AG04449 (cell line): ENCODE measurements at regions not wholly inside any gene's neighbourhood (a gene's known extent, or its start where the extent isn't known, plus 50 kb on each side); places are given as distances from the start of the nearest gene placed in this dataset.

Experiments
- CTCF ChIA-PET: fragments of 350-600 bp; formaldehyde crosslinking; extraction: SDS; loops from one replicate; lab custom pipeline; 2021; ENCODE audit warnings: antibody characterized with exemption; lab: Yijun Ruan, JAX
- POLR2A ChIA-PET: fragments of 400-600, 350-600 bp; formaldehyde crosslinking; extraction: SDS; loops from one replicate; lab custom pipeline; 2020; ENCODE audit warnings: antibody characterized with exemption, inconsistent platforms; lab: Yijun Ruan, JAX
- DNase-seq: peaks from one replicate; pipeline ENCODE4 v3.0.0-alpha.2; 2010; ENCODE audit warnings: low read depth, low spot score
- H3K4me3 ChIP-seq: 2 replicates; pipeline ENCODE4 v1.5.1; 2011; ENCODE audit warnings: low read depth, mild to moderate bottlenecking, control low read depth, low read length
- TF ChIP-seq, protein P1 (sequence below): IDR thresholded peaks from one replicate; pipeline ENCODE4 v1.5.1; 2011; ENCODE audit warnings: mild to moderate bottlenecking, moderate library complexity, low read length, control low read depth, inconsistent platforms; ENCODE audit not compliant: insufficient read depth; ENCODE audit errors: missing control alignments

DNA sequence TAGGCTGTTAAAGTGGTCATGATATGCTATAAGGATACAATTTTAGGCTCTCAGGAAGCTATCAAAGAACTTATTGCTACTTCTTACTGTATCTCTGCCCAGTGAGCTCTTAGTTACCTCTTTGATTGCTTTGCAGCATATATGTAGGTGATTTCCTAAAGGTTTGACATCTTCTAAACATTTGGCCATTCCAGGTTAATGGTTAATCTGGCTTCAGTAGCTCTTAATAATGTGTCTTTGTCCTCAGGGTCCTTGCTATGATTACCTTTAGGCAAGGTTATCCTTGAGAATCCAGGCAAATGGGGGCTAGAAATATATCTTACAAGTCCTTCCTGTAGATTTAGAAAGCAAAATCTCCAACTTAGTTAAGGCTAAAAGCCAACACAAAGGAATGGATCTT, 575.4 kb downstream of the TFAP2B start:
- ChIA-PET CTCF (no interaction called here), POLR2A (no interaction called here)
- H3K4me3 ChIP-seq = no peak overlapping the region
- DNase-seq = no peak
- TF ChIP-seq, protein P1, sequence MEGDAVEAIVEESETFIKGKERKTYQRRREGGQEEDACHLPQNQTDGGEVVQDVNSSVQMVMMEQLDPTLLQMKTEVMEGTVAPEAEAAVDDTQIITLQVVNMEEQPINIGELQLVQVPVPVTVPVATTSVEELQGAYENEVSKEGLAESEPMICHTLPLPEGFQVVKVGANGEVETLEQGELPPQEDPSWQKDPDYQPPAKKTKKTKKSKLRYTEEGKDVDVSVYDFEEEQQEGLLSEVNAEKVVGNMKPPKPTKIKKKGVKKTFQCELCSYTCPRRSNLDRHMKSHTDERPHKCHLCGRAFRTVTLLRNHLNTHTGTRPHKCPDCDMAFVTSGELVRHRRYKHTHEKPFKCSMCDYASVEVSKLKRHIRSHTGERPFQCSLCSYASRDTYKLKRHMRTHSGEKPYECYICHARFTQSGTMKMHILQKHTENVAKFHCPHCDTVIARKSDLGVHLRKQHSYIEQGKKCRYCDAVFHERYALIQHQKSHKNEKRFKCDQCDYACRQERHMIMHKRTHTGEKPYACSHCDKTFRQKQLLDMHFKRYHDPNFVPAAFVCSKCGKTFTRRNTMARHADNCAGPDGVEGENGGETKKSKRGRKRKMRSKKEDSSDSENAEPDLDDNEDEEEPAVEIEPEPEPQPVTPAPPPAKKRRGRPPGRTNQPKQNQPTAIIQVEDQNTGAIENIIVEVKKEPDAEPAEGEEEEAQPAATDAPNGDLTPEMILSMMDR = no peak

DNA sequence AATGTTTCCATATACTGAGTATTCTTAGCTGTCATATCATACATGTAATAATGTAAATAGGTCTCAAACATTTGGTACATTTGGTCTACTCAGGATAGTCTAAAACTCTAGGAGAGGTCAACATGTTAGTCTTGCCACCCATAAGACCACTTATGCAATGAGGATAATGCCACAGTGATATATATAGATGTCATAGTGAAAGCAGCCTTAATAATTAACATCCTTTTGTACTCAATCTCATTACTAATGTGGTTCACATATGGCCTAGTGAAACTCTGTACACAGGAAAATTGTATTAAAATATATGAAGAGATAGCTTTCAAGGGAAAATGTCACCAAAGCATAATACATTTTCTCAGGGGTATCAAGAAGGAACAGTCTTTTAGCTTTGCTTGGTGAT, 577.9 kb downstream of the TFAP2B start:
- ChIA-PET POLR2A (no interaction called here), CTCF (no interaction called here)
- TF ChIP-seq, protein P1 = no peak
- DNase-seq = no peak
- no peak overlapping the region for H3K4me3 ChIP-seq

DNA sequence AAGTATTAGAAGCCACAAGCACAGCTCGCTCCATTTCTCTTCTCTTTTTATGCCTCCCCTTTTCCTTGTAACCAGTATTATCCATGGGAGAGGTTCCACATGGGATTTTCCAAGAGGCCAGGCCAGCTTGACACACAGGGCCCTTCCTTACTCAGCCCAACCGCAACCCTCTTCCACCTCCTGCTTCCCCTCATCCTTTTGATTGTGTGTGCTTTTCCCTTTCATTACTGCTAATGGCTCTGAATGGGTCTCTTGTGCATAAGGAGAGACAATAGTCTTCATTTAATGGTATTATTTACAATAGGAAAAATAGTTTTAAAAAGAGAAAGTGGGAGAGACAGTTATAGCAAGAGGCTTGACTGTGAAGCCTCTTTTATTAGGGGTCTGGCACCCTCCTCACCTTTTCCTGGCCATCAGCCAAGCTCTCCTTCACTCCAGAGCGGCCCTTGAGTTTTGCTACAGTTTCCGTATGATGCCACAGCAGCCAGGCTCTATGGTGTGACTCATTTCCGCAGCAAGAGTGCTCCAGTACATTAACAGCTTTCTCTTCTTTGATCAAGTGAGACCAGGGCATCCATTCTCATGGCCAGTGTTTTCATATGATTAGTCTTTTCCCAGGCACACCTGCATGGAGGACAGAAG, 579.5 kb downstream of the TFAP2B start:
- no peak for DNase-seq
- CTCF ChIA-PET = no interaction called here
- no peak overlapping the region for H3K4me3 ChIP-seq
- POLR2A ChIA-PET = no interaction called here
- TF ChIP-seq, protein P1 = no peak

DNA sequence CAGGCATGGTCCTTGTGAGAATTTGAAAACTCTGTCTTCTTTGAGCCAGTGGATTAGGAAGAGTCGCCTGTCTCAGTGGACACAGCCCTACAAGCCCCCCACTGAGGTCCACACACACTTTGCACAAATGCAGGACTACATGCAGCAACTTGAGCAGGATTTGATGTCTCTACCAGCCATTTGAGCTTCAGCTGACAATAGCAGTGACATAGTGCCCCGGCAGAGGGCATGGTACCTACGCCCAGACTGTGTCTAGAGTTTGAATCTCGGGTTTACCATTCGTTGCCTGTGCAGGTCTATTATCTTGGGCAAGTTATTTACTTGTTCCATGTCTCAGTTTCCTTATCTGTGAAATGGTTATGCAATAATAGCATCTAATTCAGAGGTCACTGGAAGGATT, 580.1 kb downstream of the TFAP2B start:
- TF ChIP-seq, protein P1 = no peak
- no peak overlapping the region for H3K4me3 ChIP-seq
- no peak for DNase-seq
- CTCF ChIA-PET = no interaction called here
- POLR2A ChIA-PET = no interaction called here

DNA sequence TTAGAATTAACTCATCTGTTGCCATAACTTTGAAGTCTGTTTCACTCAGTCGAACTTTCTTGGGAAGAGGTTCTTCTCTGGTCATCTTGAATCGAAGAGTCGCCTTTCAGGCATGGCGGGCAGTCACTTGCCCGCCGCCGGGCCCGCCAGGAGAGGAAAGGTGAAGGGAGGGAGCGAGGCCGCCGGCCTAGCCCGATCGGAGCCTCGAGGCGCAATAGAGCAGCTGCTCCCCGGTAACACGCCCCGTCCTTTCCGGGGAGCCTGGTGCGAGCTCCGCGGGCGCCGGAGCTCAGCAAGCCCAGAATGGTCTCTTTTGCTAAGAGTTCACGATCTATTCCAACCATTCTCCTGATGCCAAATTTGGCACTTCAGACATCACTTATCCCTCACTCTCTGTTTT, 591.8 kb downstream of the TFAP2B start:
- TF ChIP-seq, protein P1 = no peak
- no peak overlapping the region for H3K4me3 ChIP-seq
- DNase-seq = no peak
- CTCF ChIA-PET = no interaction called here
- POLR2A ChIA-PET = no interaction called here

DNA sequence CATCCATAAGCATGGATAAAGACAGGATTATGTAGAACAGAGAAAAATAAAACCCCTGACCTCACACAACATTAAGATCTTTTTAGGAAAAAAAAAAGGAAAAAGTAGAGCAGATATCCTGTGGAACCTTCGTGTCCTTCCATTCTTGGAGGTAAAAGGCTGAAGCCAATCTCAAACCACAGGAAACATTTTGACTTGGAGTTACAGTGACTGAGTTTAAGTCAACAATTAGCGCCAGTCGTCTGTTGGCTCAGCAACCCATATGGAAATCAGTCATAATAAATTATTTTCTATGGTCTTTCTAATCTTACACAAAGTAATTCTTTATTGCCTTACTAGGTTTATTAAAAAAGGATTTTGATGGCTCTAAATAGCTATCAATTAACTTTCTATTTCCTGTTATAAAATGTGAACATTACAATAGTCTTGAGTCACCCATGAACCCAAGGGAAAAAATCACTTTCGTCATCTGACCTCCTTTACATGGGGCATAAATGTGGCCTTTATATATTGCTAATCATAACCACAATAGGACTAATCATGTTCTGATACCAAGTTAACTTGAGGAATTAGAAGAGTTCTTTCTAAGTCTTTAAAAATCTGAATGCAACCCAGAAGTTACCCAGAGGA, 592.9 kb downstream of the TFAP2B start:
- ChIA-PET POLR2A (no interaction called here), CTCF (no interaction called here)
- TF ChIP-seq, protein P1 = no peak
- DNase-seq = no peak
- no peak overlapping the region for H3K4me3 ChIP-seq
